Stimulated activated CD4-positive, alpha-beta T cell treated with anti-CD3 and anti-CD28 coated beads, Interleukin-12 subunit alpha, Interleukin-12 subunit beta, amount 100 ng/mL, for 4 hours (primary cell): ENCODE measurements at regions not wholly inside any gene's neighbourhood (a gene's known extent, or its start where the extent isn't known, plus 50 kb on each side); places are given as distances from the start of the nearest gene placed in this dataset.

Experiments
- DNase-seq: peaks from one replicate; pipeline ENCODE4 v3.0.0-alpha.2; 2020

GRCh38 chr11:27187848-27188621, 147.4 kb downstream of the BBOX1 start:
- DNase-seq, result no peak

- no peak for DNase-seq
These were observed 146.6 kb downstream of the BBOX1 start for GRCh38 chr11:27187075-27187847.

- DNase-seq, result no peak
These were observed 146.0 kb downstream of the BBOX1 start for GRCh38 chr11:27186580-27186979.

- no peak for DNase-seq
These were observed 144.1 kb downstream of the BBOX1 start for GRCh38 chr11:27184458-27185312.

GRCh38 chr11:27183672-27184457, 143.2 kb downstream of the BBOX1 start:
- peak; percentile 14 for DNase-seq

GRCh38 chr11:27179334-27179733, 138.7 kb downstream of the BBOX1 start:
- no peak for DNase-seq

- no peak for DNase-seq
These were observed 138.2 kb downstream of the BBOX1 start for GRCh38 chr11:27178859-27179258.
